ENCODE measurements at regions not wholly inside any gene's neighbourhood (a gene's known extent, or its start where the extent isn't known, plus 50 kb on each side); places are given as distances from the start of the nearest gene placed in this dataset.

- no peak overlapping the region for H3K27ac ChIP-seq (ENCODE audit: low read depth, low read length)
- TF ChIP-seq RNF2 (IDR thresholded peaks at IDR 0.05; ENCODE audit: borderline replicate concordance, low read depth, low read length, missing control alignments, poor library complexity, severe bottlenecking), result no peak
- no peak for TF ChIP-seq ZNF274 (IDR thresholded peaks at IDR 0.05; ENCODE audit: borderline replicate concordance, extremely low read depth, low read length)
- TF ChIP-seq CTBP2 (IDR thresholded peaks at IDR 0.05; ENCODE audit: borderline replicate concordance, insufficient read depth, insufficient read length, low read length), result no peak
- no peak for TF ChIP-seq SAP30 (IDR thresholded peaks at IDR 0.05; ENCODE audit: insufficient read depth, insufficient replicate concordance, low read length)
- TF ChIP-seq SIN3A (conservative IDR thresholded peaks at IDR 0.05 in 1 of 2, IDR thresholded peaks at IDR 0.05 in 1 of 2; ENCODE audit: low read depth in 1 of 2, low read length in 2 of 2), result no peak
- TF ChIP-seq SIRT6 (IDR thresholded peaks at IDR 0.05; ENCODE audit: low read length), result no peak
- no peak for TF ChIP-seq RXRA (IDR thresholded peaks at IDR 0.05; ENCODE audit: insufficient read depth, low read depth, low read length)
- no peak for TF ChIP-seq KDM1A (IDR thresholded peaks at IDR 0.05; ENCODE audit: borderline replicate concordance, low read length)
- no peak for TF ChIP-seq GTF2F1 (IDR thresholded peaks at IDR 0.05; ENCODE audit: borderline replicate concordance, low read depth, low read length)
- TF ChIP-seq POLR2AphosphoS5 (IDR thresholded peaks at IDR 0.05; ENCODE audit: low read depth, low read length), result no peak
- TF ChIP-seq KDM4A (IDR thresholded peaks at IDR 0.05; ENCODE audit: low read depth, low read length, severe bottlenecking), result no peak
- TF ChIP-seq PHF8 (conservative IDR thresholded peaks at IDR 0.05; ENCODE audit: low read depth, low read length), result no peak
- TF ChIP-seq HDAC2 (IDR thresholded peaks at IDR 0.05; ENCODE audit: borderline replicate concordance in 1 of 2, low read depth in 2 of 2, low read length in 2 of 2), result no peak
- no peak for TF ChIP-seq RBBP5 (IDR thresholded peaks at IDR 0.05; ENCODE audit: borderline replicate concordance, low read depth, low read length)
Measured at GRCh38 chr5:100694100-100694499, 158.9 kb downstream of the FAM174A start.

More at GRCh38 chr5:100694100-100694499, 158.9 kb downstream of the FAM174A start:
- Histone ChIP-seq H4K5ac (ENCODE audit: insufficient read length, low read depth, low read length) (no peak overlapping the region), H3K27me3 (replicated peaks in 1 of 4; ENCODE audit: control insufficient read depth in 3 of 4, extremely low read depth in 1 of 4, insufficient read depth in 3 of 4, low read length in 3 of 4) (no peaks in the 10 kb centered on the region), H2BK15ac (ENCODE audit: low read length) (no peak overlapping the region), H3K18ac (ENCODE audit: extremely low read depth, low read length) (no peak overlapping the region), H3K14ac (ENCODE audit: insufficient read length) (no peak overlapping the region), H3K4me3 (ENCODE audit: extremely low read depth in 1 of 4, insufficient read depth in 2 of 4, low read depth in 3 of 4, low read length in 4 of 4) (no peak overlapping the region), H3K23me2 (ENCODE audit: low read depth, low read length) (no peaks in the 10 kb centered on the region), H2BK5ac (ENCODE audit: low read depth, low read length) (no peak overlapping the region), H3K36me3 (ENCODE audit: control insufficient read depth in 2 of 4, insufficient read depth in 4 of 4, low read length in 3 of 4) (no peaks in the 10 kb centered on the region), H4K20me1 (replicated peaks in 1 of 2; ENCODE audit: control insufficient read depth in 1 of 2, insufficient read depth in 2 of 2, low read length in 2 of 2) (no peaks in the 10 kb centered on the region), H3K79me1 (ENCODE audit: low read depth, low read length) (no peaks in the 10 kb centered on the region), H4K8ac (ENCODE audit: extremely low read depth, insufficient read depth, low read length) (no peak overlapping the region), H3K23ac (ENCODE audit: insufficient read length) (no peak overlapping the region), H3K79me2 (ENCODE audit: control insufficient read depth in 1 of 2, insufficient read depth in 2 of 2, low read length in 2 of 2) (no peaks in the 10 kb centered on the region), H3K4ac (replicated peaks; ENCODE audit: insufficient read length, low read depth, low read length) (no peak overlapping the region), H3K56ac (replicated peaks; ENCODE audit: insufficient read length, low read depth, low read length) (no peak overlapping the region), H3K4me1 (replicated peaks in 1 of 4; ENCODE audit: control insufficient read depth in 3 of 4, insufficient read depth in 4 of 4, low read length in 3 of 4) (no peaks in the 10 kb centered on the region; a peak in 1 of 7 replicates), H2BK120ac (replicated peaks; ENCODE audit: low read depth, low read length) (no peak overlapping the region), H2BK12ac (ENCODE audit: low read depth, low read length) (no peak overlapping the region), H2AFZ (ENCODE audit: low read length) (no peak overlapping the region), H3K4me2 (ENCODE audit: insufficient read depth in 1 of 2, low read depth in 2 of 2, low read length in 2 of 2) (no peak overlapping the region), H2AK5ac (ENCODE audit: low read depth, low read length) (no peak overlapping the region), H4K91ac (replicated peaks; ENCODE audit: insufficient read length, low read length) (no peak overlapping the region), H3K9ac (replicated peaks in 1 of 4; ENCODE audit: extremely low read depth in 1 of 4, low read depth in 3 of 4, low read length in 3 of 4) (no peak overlapping the region), H3K9me3 (ENCODE audit: insufficient read depth in 2 of 2, low read depth in 1 of 2, low read length in 1 of 2) (no peaks in the 10 kb centered on the region; a peak in 1 of 4 replicates), H2BK20ac (ENCODE audit: low read length) (no peak overlapping the region)
- CTCF ChIA-PET (ENCODE audit: partially characterized antibody), result no interaction called here
- no peak for FAIRE-seq
- no peak for DNase-seq (ENCODE audit: low read depth in 1 of 2, low spot score in 2 of 2)
- POLR2A ChIA-PET (ENCODE audit: partially characterized antibody), result no interaction called here
- 66% methylated on average over 4 of the region's 4 CpGs; no CpG with 5 or more reads in 1 of the 2 experiments for WGBS, 2 experiments (ENCODE audit: extremely low coverage in 1 of 2, insufficient coverage in 1 of 2, insufficient read length in 1 of 2, insufficient replicate concordance in 2 of 2, low coverage in 1 of 2, low lambda C conversion rate in 2 of 2, missing lambda C conversion rate in 1 of 2)

Data from H1 (cell line).